OCI-LY3 (cell line): ENCODE measurements at regions not wholly inside any gene's neighbourhood (a gene's known extent, or its start where the extent isn't known, plus 50 kb on each side); places are given as distances from the start of the nearest gene placed in this dataset.

Experiments used
- H2AFZ ChIP-seq: fragments of 200-600, 300-600 bp; shearing (Covaris generic); 2 replicates; pipeline ENCODE4 v1.6.0; 2014; ENCODE audit warnings: antibody characterized with exemption, low read depth, low read length
- H3K27ac ChIP-seq: fragments of 200-600, 300-600 bp; sonication (generic); 2 replicates; pipeline ENCODE4 v1.5.1; 2014; ENCODE audit warnings: mild to moderate bottlenecking, low read length, moderate library complexity, mixed read lengths
- H3K27me3 ChIP-seq: fragments of 200-600, 300-600 bp; sonication (generic); 2 replicates; pipeline ENCODE4 v1.6.1; 2014; ENCODE audit warnings: low read depth, low read length, mixed read lengths
- H3K36me3 ChIP-seq: fragments of 200-600, 300-600 bp; sonication (generic); replicated peaks from 2 replicates; pipeline ENCODE3; 2014; ENCODE audit warnings: low read depth, low read length, mixed read lengths
- H3K4me1 ChIP-seq: fragments of 300-600, 200-600 bp; sonication (generic); 2 replicates; pipeline ENCODE4 v1.6.1; 2014; ENCODE audit warnings: low read length, mixed read lengths
- H3K4me2 ChIP-seq: fragments of 200-600, 300-600 bp; sonication (generic); 2 replicates; pipeline ENCODE4 v1.6.1; 2014; ENCODE audit warnings: low read length, mixed read lengths
- H3K4me3 ChIP-seq: fragments of 300-600, 200-600 bp; sonication (generic); 2 replicates; pipeline ENCODE4 v1.5.1; 2014; ENCODE audit warnings: antibody characterized with exemption, mild to moderate bottlenecking, low read length, moderate library complexity
- H3K79me2 ChIP-seq: fragments of 300-600, 200-600 bp; shearing (Covaris generic); 2 replicates; pipeline ENCODE4 v1.6.1; 2014; ENCODE audit warnings: mild to moderate bottlenecking, low read length, mixed read lengths
- H3K9ac ChIP-seq: fragments of 300-600, 200-600 bp; shearing (Covaris generic); 2 replicates; pipeline ENCODE4 v1.6.0; 2014; ENCODE audit warnings: mild to moderate bottlenecking, low read length, moderate library complexity
- H3K9me3 ChIP-seq: fragments of 200-600, 300-600 bp; shearing (Covaris generic); 2 replicates; pipeline ENCODE4 v1.6.1; 2014; ENCODE audit warnings: low read length, mixed read lengths; ENCODE audit not compliant: insufficient read depth
- H4K20me1 ChIP-seq: fragments of 200-600, 300-600 bp; sonication (generic); 2 replicates; pipeline ENCODE4 v1.6.1; 2016; ENCODE audit warnings: low read length, mixed read lengths; ENCODE audit not compliant: insufficient read depth
- CTCF ChIP-seq: fragments of 200-600, 300-600 bp; sonication (generic); IDR thresholded peaks from 2 replicates; pipeline ENCODE4 v1.5.1; 2014; ENCODE audit warnings: antibody characterized with exemption, low read length, low read depth
- EZH2phosphoT487 ChIP-seq: fragments of 200-600 bp; shearing (Covaris generic); IDR thresholded peaks from 2 replicates; pipeline ENCODE4 v1.6.1; 2018; ENCODE audit warnings: antibody characterized with exemption, mixed run types, low read depth

- H4K20me1 ChIP-seq = no peaks in the 10 kb centered on the region
- no peak overlapping the region for H2AFZ ChIP-seq
- no peak overlapping the region for H3K4me3 ChIP-seq
- H3K27ac ChIP-seq = no peak overlapping the region
- no peaks in the 10 kb centered on the region for H3K9me3 ChIP-seq
- no peaks in the 10 kb centered on the region for H3K27me3 ChIP-seq
- no peak overlapping the region for H3K9ac ChIP-seq
- H3K4me1 ChIP-seq = peaks cover 66% of the 10 kb centered on the region
- H3K79me2 ChIP-seq = no peaks in the 10 kb centered on the region
- TF ChIP-seq EZH2phosphoT487 = no peak
- TF ChIP-seq CTCF = no peak
- H3K4me2 ChIP-seq = no peak overlapping the region
- H3K36me3 ChIP-seq = no peaks in the 10 kb centered on the region
These were observed 184.6 kb upstream of the OSR1 start for GRCh38 chr2:19542796-19543662.

GRCh38 chr2:19541884-19542283 is 183.5 kb upstream of the OSR1 start:
- H3K4me1 ChIP-seq = peaks cover 73% of the 10 kb centered on the region
- no peaks in the 10 kb centered on the region for H4K20me1 ChIP-seq
- H3K4me2 ChIP-seq = peak overlapping the region; percentile 46
- H3K27ac ChIP-seq = peak overlapping the region; percentile 19; the same call in 1 of the 2 replicates
- no peak overlapping the region for H3K9ac ChIP-seq
- TF ChIP-seq EZH2phosphoT487 (no peak), CTCF (peak; percentile 27; the same call in 1 of the 2 replicates)
- no peaks in the 10 kb centered on the region for H3K27me3 ChIP-seq
- H3K36me3 ChIP-seq = no peaks in the 10 kb centered on the region
- no peaks in the 10 kb centered on the region for H3K9me3 ChIP-seq
- no peak overlapping the region for H2AFZ ChIP-seq
- peak overlapping the region; percentile 45 for H3K4me3 ChIP-seq
- H3K79me2 ChIP-seq = no peaks in the 10 kb centered on the region

GRCh38 chr2:19540739-19541525 is 182.5 kb upstream of the OSR1 start:
- Histone ChIP-seq H3K9ac (no peak overlapping the region), H3K4me1 (peaks cover 72% of the 10 kb centered on the region), H3K9me3 (no peaks in the 10 kb centered on the region), H3K4me3 (no peak overlapping the region), H3K27me3 (no peaks in the 10 kb centered on the region), H3K79me2 (no peaks in the 10 kb centered on the region), H3K27ac (no peak overlapping the region), H4K20me1 (no peaks in the 10 kb centered on the region), H2AFZ (no peak overlapping the region), H3K36me3 (no peaks in the 10 kb centered on the region), H3K4me2 (peak overlapping the region; percentile 2; the same call in 1 of the 2 replicates)
- TF ChIP-seq EZH2phosphoT487 = no peak
- TF ChIP-seq CTCF = no peak

- H3K9me3 ChIP-seq = no peaks in the 10 kb centered on the region
- H2AFZ ChIP-seq = no peak overlapping the region; the same call in 1 of the 2 replicates
- H3K79me2 ChIP-seq = no peaks in the 10 kb centered on the region
- no peaks in the 10 kb centered on the region for H4K20me1 ChIP-seq
- H3K4me1 ChIP-seq = peaks cover 55% of the 10 kb centered on the region
- no peak for TF ChIP-seq CTCF
- TF ChIP-seq EZH2phosphoT487 = no peak
- no peaks in the 10 kb centered on the region for H3K36me3 ChIP-seq
- peak overlapping the region; percentile 36; the same call in 1 of the 2 replicates for H3K9ac ChIP-seq
- peak overlapping the region; percentile 79 for H3K27ac ChIP-seq
- peak overlapping the region; percentile 63 for H3K4me2 ChIP-seq
- H3K4me3 ChIP-seq = peak overlapping the region; percentile 36
- H3K27me3 ChIP-seq = no peaks in the 10 kb centered on the region
These were observed 180.1 kb upstream of the OSR1 start for GRCh38 chr2:19538411-19538963.
